NCI-H1092 treated with DMSO at 0.1 percent for 48 hours (cell line): ENCODE measurements at regions not wholly inside any gene's neighbourhood (a gene's known extent, or its start where the extent isn't known, plus 50 kb on each side); places are given as distances from the start of the nearest gene placed in this dataset.

Source experiments
- DNase-seq: peaks from one replicate; lab custom pipeline; 2025; lab: John Stamatoyannopoulos, UW

- no peak for DNase-seq
These were observed 117.3 kb downstream of the RPL22L1 start for GRCh38 chr3:170752571-170753155.

- DNase-seq, result no peak
These were observed 118.1 kb downstream of the RPL22L1 start for GRCh38 chr3:170751899-170752293.

GRCh38 chr3:170751083-170751898 lies 118.7 kb downstream of the RPL22L1 start:
- DNase-seq, result no peak

- no peak for DNase-seq
These were observed 119.5 kb downstream of the RPL22L1 start for GRCh38 chr3:170750478-170750830.

- no peak for DNase-seq
These were observed 120.1 kb downstream of the RPL22L1 start for GRCh38 chr3:170749765-170750477.

- DNase-seq, result no peak
These were observed 120.8 kb downstream of the RPL22L1 start for GRCh38 chr3:170749185-170749584.

- no peak for DNase-seq
These were observed 123.6 kb downstream of the RPL22L1 start for GRCh38 chr3:170746175-170746942.

GRCh38 chr3:170745211-170745718 lies 124.7 kb downstream of the RPL22L1 start:
- no peak for DNase-seq

- DNase-seq, result no peak
These were observed 128.1 kb downstream of the RPL22L1 start for GRCh38 chr3:170741756-170742529.

- DNase-seq, result peak; percentile 24
These were observed 129.0 kb downstream of the RPL22L1 start for GRCh38 chr3:170740726-170741591.

GRCh38 chr3:170740285-170740684 lies 129.7 kb downstream of the RPL22L1 start:
- DNase-seq, result no peak

- no peak for DNase-seq
These were observed 130.6 kb downstream of the RPL22L1 start for GRCh38 chr3:170739410-170739809.

GRCh38 chr3:170738766-170739165 lies 131.2 kb downstream of the RPL22L1 start:
- DNase-seq, result no peak

- DNase-seq, result no peak
These were observed 132.4 kb downstream of the RPL22L1 start for GRCh38 chr3:170737498-170738162.

- no peak for DNase-seq
These were observed 134.2 kb downstream of the RPL22L1 start for GRCh38 chr3:170735821-170736220.

- no peak for DNase-seq
These were observed 135.3 kb downstream of the RPL22L1 start for GRCh38 chr3:170734735-170735065.

GRCh38 chr3:170734043-170734734 lies 135.8 kb downstream of the RPL22L1 start:
- no peak for DNase-seq

GRCh38 chr3:170732660-170733245 lies 137.2 kb downstream of the RPL22L1 start:
- DNase-seq, result no peak

- DNase-seq, result no peak
These were observed 138.7 kb downstream of the RPL22L1 start for GRCh38 chr3:170731281-170731680.
